HL-60 (cell line): ENCODE measurements at regions not wholly inside any gene's neighbourhood (a gene's known extent, or its start where the extent isn't known, plus 50 kb on each side); places are given as distances from the start of the nearest gene placed in this dataset.

Source experiments
- CTCF ChIP-seq: IDR thresholded peaks from one replicate; pipeline ENCODE4 v1.5.1; 2011; ENCODE audit warnings: low read length, control low read depth, inconsistent platforms; ENCODE audit not compliant: insufficient read depth
- GABPA ChIP-seq: IDR thresholded peaks from 2 replicates; pipeline ENCODE4 v1.6.1; 2012; ENCODE audit warnings: low read depth
- POLR2AphosphoS5 ChIP-seq: IDR thresholded peaks from 2 replicates; pipeline ENCODE4 v1.6.1; 2012; ENCODE audit warnings: low read depth
- REST ChIP-seq: IDR thresholded peaks from 2 replicates; pipeline ENCODE4 v1.6.1; 2012; ENCODE audit warnings: low read depth; ENCODE audit not compliant: insufficient replicate concordance
- SPI1 ChIP-seq: IDR thresholded peaks from 2 replicates; pipeline ENCODE4 v1.6.1; 2012; ENCODE audit warnings: low read depth, mild to moderate bottlenecking, borderline replicate concordance

- TF ChIP-seq CTCF, result no peak
- TF ChIP-seq POLR2AphosphoS5, result no peak
- TF ChIP-seq GABPA, result no peak
- no peak for TF ChIP-seq REST
- no peak for TF ChIP-seq SPI1
These were observed 274.4 kb downstream of the KLF12 start for GRCh38 chr13:73859841-73860240.
